ENCODE measurements at regions not wholly inside any gene's neighbourhood (a gene's known extent, or its start where the extent isn't known, plus 50 kb on each side); places are given as distances from the start of the nearest gene placed in this dataset.

GRCh38 chr10:124264271-124264670, 154.5 kb downstream of the OAT start:
- no peak for DNase-seq (ENCODE audit: low spot score)

- DNase-seq (ENCODE audit: low spot score): no peak
Measured at GRCh38 chr10:124263726-124264125, 155.0 kb downstream of the OAT start.

GRCh38 chr10:124262971-124263370, 155.8 kb downstream of the OAT start:
- DNase-seq (ENCODE audit: low spot score): no peak

GRCh38 chr10:124262234-124262865, 156.4 kb downstream of the OAT start:
- no peak for DNase-seq (ENCODE audit: low spot score)

GRCh38 chr10:124259139-124259825, 159.4 kb downstream of the OAT start:
- no peak for DNase-seq (ENCODE audit: low spot score)

- DNase-seq (ENCODE audit: low spot score): no peak
Measured at GRCh38 chr10:124257781-124258180, 160.9 kb downstream of the OAT start.

- no peak for DNase-seq (ENCODE audit: low spot score)
Measured at GRCh38 chr10:124256151-124256550, 162.6 kb downstream of the OAT start.

- DNase-seq (ENCODE audit: low spot score): no peak
Measured at GRCh38 chr10:124255556-124255955, 162.2 kb upstream of the CHST15 start.

GRCh38 chr10:124254490-124254889, 161.1 kb upstream of the CHST15 start:
- no peak for DNase-seq (ENCODE audit: low spot score)

GRCh38 chr10:124253006-124253405, 159.6 kb upstream of the CHST15 start:
- DNase-seq (ENCODE audit: low spot score): no peak

- DNase-seq (ENCODE audit: low spot score): peak; percentile 33
Measured at GRCh38 chr10:124252097-124252715, 158.8 kb upstream of the CHST15 start.

GRCh38 chr10:124251317-124252065, 158.1 kb upstream of the CHST15 start:
- DNase-seq (ENCODE audit: low spot score): no peak

GRCh38 chr10:124250506-124250905, 157.1 kb upstream of the CHST15 start:
- peak; percentile 31 for DNase-seq (ENCODE audit: low spot score)

GRCh38 chr10:124249812-124250432, 156.5 kb upstream of the CHST15 start:
- DNase-seq (ENCODE audit: low spot score): peak; percentile 40

GRCh38 chr10:124249196-124249595, 155.8 kb upstream of the CHST15 start:
- DNase-seq (ENCODE audit: low spot score): peak; percentile 40

- DNase-seq (ENCODE audit: low spot score): no peak
Measured at GRCh38 chr10:124248056-124249045, 155.0 kb upstream of the CHST15 start.

- no peak for DNase-seq (ENCODE audit: low spot score)
Measured at GRCh38 chr10:124245806-124246440, 152.5 kb upstream of the CHST15 start.

GRCh38 chr10:124245191-124245590, 151.8 kb upstream of the CHST15 start:
- DNase-seq (ENCODE audit: low spot score): peak; percentile 33

GRCh38 chr10:124244256-124244877, 151.0 kb upstream of the CHST15 start:
- DNase-seq (ENCODE audit: low spot score): peak; percentile 42

- DNase-seq (ENCODE audit: low spot score): peak; percentile 37
Measured at GRCh38 chr10:124243702-124244121, 150.3 kb upstream of the CHST15 start.

All from left forelimb (tissue), 1 donor.